MCF 10A (cell line): ENCODE measurements at regions not wholly inside any gene's neighbourhood (a gene's known extent, or its start where the extent isn't known, plus 50 kb on each side); places are given as distances from the start of the nearest gene placed in this dataset.

Source experiments
- BruUV-seq: library from RNA; stranded (reverse); fragments of 400-500 nt; replicated peaks from 2 replicates; lab custom pipeline; 2021; lab: Mats Ljungman, UMichigan
- CTCF ChIA-PET: fragments of 300-600 bp; sonication (Branson Sonifier 250); formaldehyde crosslinking; extraction: SDS; loops from one replicate; lab custom pipeline; 2021; ENCODE audit warnings: antibody characterized with exemption, inconsistent platforms; lab: Yijun Ruan, JAX
- POLR2A ChIA-PET: fragments of 300-600, 350-650 bp; sonication (Branson Sonifier 250); formaldehyde crosslinking; extraction: SDS; loops from one replicate; lab custom pipeline; 2020; ENCODE audit warnings: antibody characterized with exemption, inconsistent platforms; lab: Yijun Ruan, JAX
- DNase-seq: peaks from one replicate; pipeline ENCODE4 v3.0.0-alpha.2; 2018; ENCODE audit not compliant: unreplicated experiment
- H3K27ac Mint-ChIP-seq: one replicate; pipeline ENCODE4 v1.8.0; 2022; ENCODE audit warnings: mild to moderate bottlenecking, low read depth, mixed read lengths; ENCODE audit not compliant: unreplicated experiment
- H3K27me3 Mint-ChIP-seq: one replicate; pipeline ENCODE4 v1.8.0; 2022; ENCODE audit warnings: mixed read lengths; ENCODE audit not compliant: insufficient read depth, unreplicated experiment
- H3K36me3 Mint-ChIP-seq: one replicate; pipeline ENCODE4 v1.8.0; 2022; ENCODE audit warnings: mild to moderate bottlenecking, moderate library complexity, mixed read lengths; ENCODE audit not compliant: insufficient read depth, unreplicated experiment
- H3K4me1 Mint-ChIP-seq: one replicate; pipeline ENCODE4 v1.8.0; 2022; ENCODE audit warnings: mixed read lengths; ENCODE audit not compliant: insufficient read depth, unreplicated experiment
- H3K4me3 Mint-ChIP-seq: one replicate; pipeline ENCODE4 v1.8.0; 2022; ENCODE audit warnings: mild to moderate bottlenecking, moderate library complexity, mixed read lengths; ENCODE audit not compliant: unreplicated experiment
- H3K9me3 Mint-ChIP-seq: one replicate; pipeline ENCODE4 v1.8.0; 2022; ENCODE audit warnings: mixed read lengths; ENCODE audit not compliant: unreplicated experiment
- intact Hi-C: fragments of 100-400 bp; cut with micrococcal nuclease; formaldehyde crosslinking; loops from 2 replicates; pipeline ENCODE4 v1.14.1; 2022
- TF ChIP-seq, protein P1 (sequence below): fragments of 200-600 bp; IDR thresholded peaks from one replicate; pipeline ENCODE4 v1.8.0; 2022; ENCODE audit warnings: antibody characterized with exemption, mild to moderate bottlenecking; ENCODE audit not compliant: unreplicated experiment

DNA sequence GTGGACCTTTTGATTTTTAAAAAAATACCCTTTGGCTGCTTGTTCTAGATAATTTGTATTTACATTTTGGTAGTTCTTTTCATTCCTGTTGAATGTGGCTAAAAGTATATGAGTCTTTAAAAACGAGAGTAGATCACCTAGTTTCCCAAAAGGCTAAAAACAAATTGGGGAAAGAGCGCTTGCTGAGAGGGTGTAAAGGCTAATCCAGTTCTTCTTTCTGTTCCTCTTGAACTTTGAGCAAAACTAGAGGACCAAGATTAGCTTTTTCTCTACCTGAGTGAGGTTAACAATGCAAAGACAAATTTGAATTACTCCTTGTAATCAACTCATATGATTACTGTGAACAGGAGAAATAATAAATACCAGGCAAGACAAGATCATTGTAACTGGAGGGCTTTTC, 2513.2 kb downstream of the PCDH9 start:
- H3K36me3 Mint-ChIP-seq = no peaks in the 10 kb centered on the region
- no TSS peak for BruUV-seq
- H3K27me3 Mint-ChIP-seq = no peaks in the 10 kb centered on the region
- intact Hi-C loops = no loop called here
- POLR2A ChIA-PET = interaction anchor here (0.7 kb wide), 1 partner anchor 1054 kb away, joined by 3 read pairs; no protein-coding TSS in a partner anchor
- no peak overlapping the region for H3K27ac Mint-ChIP-seq
- DNase-seq = no peak
- CTCF ChIA-PET = no interaction called here
- no peaks in the 10 kb centered on the region for H3K4me1 Mint-ChIP-seq
- TF ChIP-seq, protein P1, sequence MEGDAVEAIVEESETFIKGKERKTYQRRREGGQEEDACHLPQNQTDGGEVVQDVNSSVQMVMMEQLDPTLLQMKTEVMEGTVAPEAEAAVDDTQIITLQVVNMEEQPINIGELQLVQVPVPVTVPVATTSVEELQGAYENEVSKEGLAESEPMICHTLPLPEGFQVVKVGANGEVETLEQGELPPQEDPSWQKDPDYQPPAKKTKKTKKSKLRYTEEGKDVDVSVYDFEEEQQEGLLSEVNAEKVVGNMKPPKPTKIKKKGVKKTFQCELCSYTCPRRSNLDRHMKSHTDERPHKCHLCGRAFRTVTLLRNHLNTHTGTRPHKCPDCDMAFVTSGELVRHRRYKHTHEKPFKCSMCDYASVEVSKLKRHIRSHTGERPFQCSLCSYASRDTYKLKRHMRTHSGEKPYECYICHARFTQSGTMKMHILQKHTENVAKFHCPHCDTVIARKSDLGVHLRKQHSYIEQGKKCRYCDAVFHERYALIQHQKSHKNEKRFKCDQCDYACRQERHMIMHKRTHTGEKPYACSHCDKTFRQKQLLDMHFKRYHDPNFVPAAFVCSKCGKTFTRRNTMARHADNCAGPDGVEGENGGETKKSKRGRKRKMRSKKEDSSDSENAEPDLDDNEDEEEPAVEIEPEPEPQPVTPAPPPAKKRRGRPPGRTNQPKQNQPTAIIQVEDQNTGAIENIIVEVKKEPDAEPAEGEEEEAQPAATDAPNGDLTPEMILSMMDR = no peak
- no peaks in the 10 kb centered on the region for H3K9me3 Mint-ChIP-seq
- H3K4me3 Mint-ChIP-seq = no peak overlapping the region

DNA sequence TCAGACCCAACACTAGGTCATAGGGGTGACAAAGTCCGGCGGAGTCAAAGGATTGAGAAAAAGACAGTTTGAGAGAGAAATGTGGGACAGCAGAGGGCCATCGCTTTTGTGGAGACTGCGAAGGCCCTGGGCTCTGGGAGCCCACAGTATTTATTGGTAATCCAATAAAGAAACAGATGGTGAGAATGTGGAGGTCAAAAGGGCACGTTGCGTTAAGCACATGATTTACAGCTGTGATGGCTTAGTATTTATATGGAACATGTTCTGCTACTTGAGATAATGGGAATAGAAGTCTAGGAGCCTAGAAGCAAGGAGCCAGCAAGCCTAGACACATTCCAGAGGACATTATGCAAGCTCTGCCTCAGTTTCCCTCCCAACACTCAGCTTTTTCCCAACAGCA, 2521.1 kb downstream of the PCDH9 start:
- Mint-ChIP-seq H3K27me3 (no peaks in the 10 kb centered on the region), H3K27ac (no peak overlapping the region), H3K4me1 (no peaks in the 10 kb centered on the region)

DNA sequence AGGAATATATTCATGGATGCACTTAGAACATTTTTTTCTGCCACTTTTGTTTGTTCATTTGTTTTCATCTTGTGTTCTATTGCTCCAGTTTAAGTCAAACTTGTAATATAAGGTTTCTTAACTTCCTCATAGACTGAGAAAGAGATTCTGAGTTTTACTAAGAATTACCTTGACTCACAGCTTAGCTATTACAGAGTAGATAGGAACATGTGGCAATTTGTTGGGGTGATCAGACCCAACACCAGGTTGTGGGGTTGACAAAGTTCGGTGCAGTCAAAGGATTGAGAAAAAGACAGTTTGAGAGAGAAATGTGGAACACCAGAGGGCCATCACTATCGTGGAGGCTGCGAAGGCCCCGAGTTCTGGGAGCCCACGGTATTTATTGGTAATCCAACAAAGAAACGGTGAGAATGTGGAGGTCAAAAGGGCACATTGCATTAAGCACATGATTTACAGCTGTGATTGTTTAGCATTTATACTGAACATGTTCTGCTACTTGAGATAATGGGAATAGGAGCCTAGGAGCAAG, 2526.0 kb downstream of the PCDH9 start:
- H3K36me3 Mint-ChIP-seq = no peaks in the 10 kb centered on the region
- no peaks in the 10 kb centered on the region for H3K27me3 Mint-ChIP-seq
- TF ChIP-seq, protein P1 = no peak
- H3K9me3 Mint-ChIP-seq = no peaks in the 10 kb centered on the region
- intact Hi-C loops = no loop called here
- H3K4me3 Mint-ChIP-seq = no peak overlapping the region
- no peak overlapping the region for H3K27ac Mint-ChIP-seq
- CTCF ChIA-PET = interaction anchor here (0.6 kb wide), 2 partner anchors 11 to 802 kb away, joined by 3 to 5 read pairs; no protein-coding TSS in a partner anchor
- H3K4me1 Mint-ChIP-seq = no peaks in the 10 kb centered on the region
- POLR2A ChIA-PET = no interaction called here
- BruUV-seq = no TSS peak
- DNase-seq = no peak

More for the DNA sequence above, 2521.1 kb downstream of the PCDH9 start:
- no TSS peak for BruUV-seq
- no peaks in the 10 kb centered on the region for H3K9me3 Mint-ChIP-seq
- H3K4me3 Mint-ChIP-seq = no peak overlapping the region
- ChIA-PET POLR2A (interaction anchor here (0.7 kb wide), 1 partner anchor 334 kb away, joined by 3 read pairs; no protein-coding TSS in a partner anchor), CTCF (no interaction called here)
- DNase-seq = no peak
- no peaks in the 10 kb centered on the region for H3K36me3 Mint-ChIP-seq
- intact Hi-C loops = no loop called here
- TF ChIP-seq, protein P1 = no peak

DNA sequence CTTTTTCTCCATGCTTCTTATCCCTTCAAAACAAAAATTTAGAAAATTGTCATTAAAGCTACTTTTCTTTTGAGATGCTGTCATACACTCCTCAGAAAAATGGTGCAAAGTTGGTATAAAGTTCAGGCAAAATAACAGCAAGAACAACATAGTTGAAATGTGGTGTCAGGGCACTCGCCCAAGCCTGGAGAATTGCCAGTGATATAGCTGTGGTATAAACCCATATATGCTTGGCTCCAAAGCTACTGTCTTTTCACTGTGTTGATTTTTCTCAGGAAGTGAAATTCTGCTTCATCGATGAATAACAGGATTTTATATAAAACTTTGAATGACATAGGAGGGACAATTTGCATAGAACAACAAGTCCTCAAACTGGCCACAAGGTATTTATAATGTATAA, 2532.9 kb downstream of the PCDH9 start:
- Mint-ChIP-seq H3K27me3 (no peaks in the 10 kb centered on the region), H3K9me3 (peaks cover 5% of the 10 kb centered on the region), H3K27ac (no peak overlapping the region), H3K4me3 (no peak overlapping the region), H3K4me1 (no peaks in the 10 kb centered on the region), H3K36me3 (no peaks in the 10 kb centered on the region)
- no TSS peak for BruUV-seq
- ChIA-PET CTCF (no interaction called here), POLR2A (no interaction called here)
- intact Hi-C loops = no loop called here
- TF ChIP-seq, protein P1 = no peak
- DNase-seq = no peak
